GM23338 (cell line): ENCODE measurements at regions not wholly inside any gene's neighbourhood (a gene's known extent, or its start where the extent isn't known, plus 50 kb on each side); places are given as distances from the start of the nearest gene placed in this dataset.

ENCODE experiments used
- ATAC-seq: fragments of 200-7000 bp; cut with Tn5 transposase; 3 replicates; pipeline ENCODE4 v1.9.1; 2020
- DNase-seq: peaks from one replicate; pipeline ENCODE4 v3.0.0-alpha.2; 2015; ENCODE audit warnings: low spot score
- H2AFZ ChIP-seq: fragments of 200-600 bp; sonication (generic); 2 replicates; pipeline ENCODE4 v1.8.0; 2016; ENCODE audit warnings: antibody characterized with exemption, mild to moderate bottlenecking, moderate library complexity
- H3F3A ChIP-seq: fragments of 200-600 bp; sonication (generic); replicated peaks from 2 replicates; pipeline ENCODE4 v1.8.0; 2017; ENCODE audit warnings: antibody characterized with exemption, mixed run types, low read depth
- H3K27ac ChIP-seq: fragments of 200-600 bp; sonication (generic); 2 replicates; pipeline ENCODE4 v1.6.1; 2016; ENCODE audit warnings: low read depth
- H3K27me3 ChIP-seq: fragments of 200-600 bp; sonication (generic); 2 replicates; pipeline ENCODE4 v1.8.0; 2016; ENCODE audit warnings: mild to moderate bottlenecking, mixed run types, moderate library complexity; ENCODE audit not compliant: insufficient read depth
- H3K36me3 ChIP-seq: fragments of 200-600 bp; sonication (generic); 2 replicates; pipeline ENCODE4 v1.8.0; 2016; ENCODE audit warnings: mild to moderate bottlenecking; ENCODE audit not compliant: insufficient read depth
- H3K4me1 ChIP-seq: fragments of 200-600 bp; sonication (generic); 2 replicates; pipeline ENCODE4 v1.8.0; 2016; ENCODE audit warnings: mild to moderate bottlenecking, moderate library complexity; ENCODE audit not compliant: insufficient read depth
- H3K4me2 ChIP-seq: fragments of 200-600 bp; sonication (generic); 2 replicates; pipeline ENCODE4 v1.7.1; 2017; ENCODE audit warnings: mixed run types
- H3K4me3 ChIP-seq: fragments of 200-600 bp; sonication (generic); 2 replicates; pipeline ENCODE4 v1.6.1; 2016; ENCODE audit warnings: mixed run types
- H3K79me2 ChIP-seq: fragments of 200-600 bp; sonication (generic); replicated peaks from 2 replicates; pipeline ENCODE4 v1.8.0; 2017; ENCODE audit warnings: mild to moderate bottlenecking; ENCODE audit not compliant: insufficient read depth
- H3K9me2 ChIP-seq: fragments of 200-600 bp; sonication (generic); 2 replicates; pipeline ENCODE4 v1.8.0; 2017; ENCODE audit not compliant: insufficient read depth
- H4K20me1 ChIP-seq: fragments of 200-600 bp; sonication (generic); replicated peaks from 2 replicates; pipeline ENCODE4 v1.8.0; 2017; ENCODE audit warnings: mild to moderate bottlenecking; ENCODE audit not compliant: insufficient read depth
- H3K27ac Mint-ChIP-seq: 2 replicates; pipeline ENCODE4 v1.8.0; 2020; ENCODE audit warnings: inconsistent platforms, mild to moderate bottlenecking, moderate library complexity, mixed read lengths
- H3K27me3 Mint-ChIP-seq: 3 replicates; pipeline ENCODE4 v1.8.0; 2022; ENCODE audit warnings: low read depth, mild to moderate bottlenecking, moderate library complexity, mixed read lengths, inconsistent platforms; ENCODE audit not compliant: insufficient read depth, poor library complexity
- H3K36me3 Mint-ChIP-seq: 3 replicates; pipeline ENCODE4 v1.8.0; 2021; ENCODE audit warnings: low read depth, mild to moderate bottlenecking, inconsistent platforms, moderate library complexity, mixed read lengths
- H3K4me1 Mint-ChIP-seq: 3 replicates; pipeline ENCODE4 v1.8.0; 2020; ENCODE audit warnings: mild to moderate bottlenecking, inconsistent platforms, mixed read lengths
- H3K4me3 Mint-ChIP-seq: 3 replicates; pipeline ENCODE4 v1.8.0; 2021; ENCODE audit warnings: moderate library complexity, mild to moderate bottlenecking, inconsistent platforms, mixed read lengths
- H3K9me3 Mint-ChIP-seq: 3 replicates; pipeline ENCODE4 v1.8.0; 2020; ENCODE audit warnings: moderate library complexity, mild to moderate bottlenecking, inconsistent platforms, mixed read lengths
- CREB1 ChIP-seq: fragments of 250-450 bp; sonication (Bioruptor Pico); IDR thresholded peaks from 2 replicates; pipeline ENCODE4 v1.5.0; 2020; ENCODE audit warnings: low read depth, mild to moderate bottlenecking, moderate library complexity
- CTCF ChIP-seq, 2 experiments: fragments of 200-600 bp in 1 of 2; sonication (generic) in 1 of 2; conservative IDR thresholded peaks; 2 replicates each; pipeline versions ENCODE4 v1.5.1 to v1.6.1; 2016 to 2017; ENCODE audit warnings: antibody characterized with exemption in 2 of 2, low read depth in 2 of 2, mild to moderate bottlenecking in 2 of 2, moderate library complexity in 1 of 2
- ETS1 ChIP-seq: IDR thresholded peaks from 2 replicates; pipeline ENCODE4 v1.6.1; 2016; ENCODE audit warnings: antibody characterized with exemption
- EZH2 ChIP-seq: fragments of 200-600 bp; sonication (generic); IDR thresholded peaks from one replicate; pipeline ENCODE4 v1.8.0; 2017; ENCODE audit warnings: antibody characterized with exemption, mild to moderate bottlenecking, low read depth; ENCODE audit not compliant: unreplicated experiment
- EZH2phosphoT487 ChIP-seq: fragments of 200-600 bp; sonication (generic); IDR thresholded peaks from one replicate; pipeline ENCODE4 v1.8.1; 2018; ENCODE audit warnings: antibody characterized with exemption; ENCODE audit not compliant: unreplicated experiment
- JUNB ChIP-seq: IDR thresholded peaks from one replicate; pipeline ENCODE4 v1.6.1; 2016; ENCODE audit warnings: antibody characterized with exemption; ENCODE audit not compliant: unreplicated experiment
- NANOG ChIP-seq: IDR thresholded peaks from 2 replicates; pipeline ENCODE4 v1.6.1; 2016; ENCODE audit warnings: antibody characterized with exemption, borderline replicate concordance
- POLR2AphosphoS5 ChIP-seq: IDR thresholded peaks from 2 replicates; pipeline ENCODE4 v1.6.1; 2016; ENCODE audit warnings: antibody characterized with exemption, low read depth
- STAT1 ChIP-seq: IDR thresholded peaks from one replicate; pipeline ENCODE4 v1.6.1; 2016; ENCODE audit warnings: antibody characterized with exemption; ENCODE audit not compliant: unreplicated experiment
- ZNF114 ChIP-seq: fragments of 250-450 bp; sonication (Bioruptor Pico); IDR thresholded peaks from 2 replicates; pipeline ENCODE4 v1.5.0; 2020; ENCODE audit warnings: mild to moderate bottlenecking, moderate library complexity
- ZNF331 ChIP-seq: fragments of 250-450 bp; sonication (Bioruptor Pico); IDR thresholded peaks from 2 replicates; pipeline ENCODE4 v1.5.0; 2020; ENCODE audit warnings: low read depth, mild to moderate bottlenecking, moderate library complexity
- TF ChIP-seq, protein P1 (sequence below): IDR thresholded peaks from one replicate; pipeline ENCODE4 v1.6.1; 2018; ENCODE audit warnings: antibody characterized with exemption; ENCODE audit not compliant: unreplicated experiment
- TF ChIP-seq, protein P2 (sequence below): fragments of 250-450 bp; sonication (Bioruptor Pico); IDR thresholded peaks from 2 replicates; pipeline ENCODE4 v1.5.0; 2020; ENCODE audit warnings: mild to moderate bottlenecking, moderate library complexity

- H3K79me2 ChIP-seq: no peaks in the 10 kb centered on the region
- no peak for TF ChIP-seq NANOG
- no peak for TF ChIP-seq EZH2phosphoT487
- TF ChIP-seq ETS1: no peak
- TF ChIP-seq ZNF331 (CRISPR knock-in tag): no peak
- TF ChIP-seq CREB1 (CRISPR knock-in tag): no peak
- TF ChIP-seq STAT1: no peak
- TF ChIP-seq JUNB: no peak
- TF ChIP-seq ZNF114: no peak
- TF ChIP-seq, protein P1, sequence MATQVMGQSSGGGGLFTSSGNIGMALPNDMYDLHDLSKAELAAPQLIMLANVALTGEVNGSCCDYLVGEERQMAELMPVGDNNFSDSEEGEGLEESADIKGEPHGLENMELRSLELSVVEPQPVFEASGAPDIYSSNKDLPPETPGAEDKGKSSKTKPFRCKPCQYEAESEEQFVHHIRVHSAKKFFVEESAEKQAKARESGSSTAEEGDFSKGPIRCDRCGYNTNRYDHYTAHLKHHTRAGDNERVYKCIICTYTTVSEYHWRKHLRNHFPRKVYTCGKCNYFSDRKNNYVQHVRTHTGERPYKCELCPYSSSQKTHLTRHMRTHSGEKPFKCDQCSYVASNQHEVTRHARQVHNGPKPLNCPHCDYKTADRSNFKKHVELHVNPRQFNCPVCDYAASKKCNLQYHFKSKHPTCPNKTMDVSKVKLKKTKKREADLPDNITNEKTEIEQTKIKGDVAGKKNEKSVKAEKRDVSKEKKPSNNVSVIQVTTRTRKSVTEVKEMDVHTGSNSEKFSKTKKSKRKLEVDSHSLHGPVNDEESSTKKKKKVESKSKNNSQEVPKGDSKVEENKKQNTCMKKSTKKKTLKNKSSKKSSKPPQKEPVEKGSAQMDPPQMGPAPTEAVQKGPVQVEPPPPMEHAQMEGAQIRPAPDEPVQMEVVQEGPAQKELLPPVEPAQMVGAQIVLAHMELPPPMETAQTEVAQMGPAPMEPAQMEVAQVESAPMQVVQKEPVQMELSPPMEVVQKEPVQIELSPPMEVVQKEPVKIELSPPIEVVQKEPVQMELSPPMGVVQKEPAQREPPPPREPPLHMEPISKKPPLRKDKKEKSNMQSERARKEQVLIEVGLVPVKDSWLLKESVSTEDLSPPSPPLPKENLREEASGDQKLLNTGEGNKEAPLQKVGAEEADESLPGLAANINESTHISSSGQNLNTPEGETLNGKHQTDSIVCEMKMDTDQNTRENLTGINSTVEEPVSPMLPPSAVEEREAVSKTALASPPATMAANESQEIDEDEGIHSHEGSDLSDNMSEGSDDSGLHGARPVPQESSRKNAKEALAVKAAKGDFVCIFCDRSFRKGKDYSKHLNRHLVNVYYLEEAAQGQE: no peak
- no peak for TF ChIP-seq EZH2
- TF ChIP-seq, protein P2, sequence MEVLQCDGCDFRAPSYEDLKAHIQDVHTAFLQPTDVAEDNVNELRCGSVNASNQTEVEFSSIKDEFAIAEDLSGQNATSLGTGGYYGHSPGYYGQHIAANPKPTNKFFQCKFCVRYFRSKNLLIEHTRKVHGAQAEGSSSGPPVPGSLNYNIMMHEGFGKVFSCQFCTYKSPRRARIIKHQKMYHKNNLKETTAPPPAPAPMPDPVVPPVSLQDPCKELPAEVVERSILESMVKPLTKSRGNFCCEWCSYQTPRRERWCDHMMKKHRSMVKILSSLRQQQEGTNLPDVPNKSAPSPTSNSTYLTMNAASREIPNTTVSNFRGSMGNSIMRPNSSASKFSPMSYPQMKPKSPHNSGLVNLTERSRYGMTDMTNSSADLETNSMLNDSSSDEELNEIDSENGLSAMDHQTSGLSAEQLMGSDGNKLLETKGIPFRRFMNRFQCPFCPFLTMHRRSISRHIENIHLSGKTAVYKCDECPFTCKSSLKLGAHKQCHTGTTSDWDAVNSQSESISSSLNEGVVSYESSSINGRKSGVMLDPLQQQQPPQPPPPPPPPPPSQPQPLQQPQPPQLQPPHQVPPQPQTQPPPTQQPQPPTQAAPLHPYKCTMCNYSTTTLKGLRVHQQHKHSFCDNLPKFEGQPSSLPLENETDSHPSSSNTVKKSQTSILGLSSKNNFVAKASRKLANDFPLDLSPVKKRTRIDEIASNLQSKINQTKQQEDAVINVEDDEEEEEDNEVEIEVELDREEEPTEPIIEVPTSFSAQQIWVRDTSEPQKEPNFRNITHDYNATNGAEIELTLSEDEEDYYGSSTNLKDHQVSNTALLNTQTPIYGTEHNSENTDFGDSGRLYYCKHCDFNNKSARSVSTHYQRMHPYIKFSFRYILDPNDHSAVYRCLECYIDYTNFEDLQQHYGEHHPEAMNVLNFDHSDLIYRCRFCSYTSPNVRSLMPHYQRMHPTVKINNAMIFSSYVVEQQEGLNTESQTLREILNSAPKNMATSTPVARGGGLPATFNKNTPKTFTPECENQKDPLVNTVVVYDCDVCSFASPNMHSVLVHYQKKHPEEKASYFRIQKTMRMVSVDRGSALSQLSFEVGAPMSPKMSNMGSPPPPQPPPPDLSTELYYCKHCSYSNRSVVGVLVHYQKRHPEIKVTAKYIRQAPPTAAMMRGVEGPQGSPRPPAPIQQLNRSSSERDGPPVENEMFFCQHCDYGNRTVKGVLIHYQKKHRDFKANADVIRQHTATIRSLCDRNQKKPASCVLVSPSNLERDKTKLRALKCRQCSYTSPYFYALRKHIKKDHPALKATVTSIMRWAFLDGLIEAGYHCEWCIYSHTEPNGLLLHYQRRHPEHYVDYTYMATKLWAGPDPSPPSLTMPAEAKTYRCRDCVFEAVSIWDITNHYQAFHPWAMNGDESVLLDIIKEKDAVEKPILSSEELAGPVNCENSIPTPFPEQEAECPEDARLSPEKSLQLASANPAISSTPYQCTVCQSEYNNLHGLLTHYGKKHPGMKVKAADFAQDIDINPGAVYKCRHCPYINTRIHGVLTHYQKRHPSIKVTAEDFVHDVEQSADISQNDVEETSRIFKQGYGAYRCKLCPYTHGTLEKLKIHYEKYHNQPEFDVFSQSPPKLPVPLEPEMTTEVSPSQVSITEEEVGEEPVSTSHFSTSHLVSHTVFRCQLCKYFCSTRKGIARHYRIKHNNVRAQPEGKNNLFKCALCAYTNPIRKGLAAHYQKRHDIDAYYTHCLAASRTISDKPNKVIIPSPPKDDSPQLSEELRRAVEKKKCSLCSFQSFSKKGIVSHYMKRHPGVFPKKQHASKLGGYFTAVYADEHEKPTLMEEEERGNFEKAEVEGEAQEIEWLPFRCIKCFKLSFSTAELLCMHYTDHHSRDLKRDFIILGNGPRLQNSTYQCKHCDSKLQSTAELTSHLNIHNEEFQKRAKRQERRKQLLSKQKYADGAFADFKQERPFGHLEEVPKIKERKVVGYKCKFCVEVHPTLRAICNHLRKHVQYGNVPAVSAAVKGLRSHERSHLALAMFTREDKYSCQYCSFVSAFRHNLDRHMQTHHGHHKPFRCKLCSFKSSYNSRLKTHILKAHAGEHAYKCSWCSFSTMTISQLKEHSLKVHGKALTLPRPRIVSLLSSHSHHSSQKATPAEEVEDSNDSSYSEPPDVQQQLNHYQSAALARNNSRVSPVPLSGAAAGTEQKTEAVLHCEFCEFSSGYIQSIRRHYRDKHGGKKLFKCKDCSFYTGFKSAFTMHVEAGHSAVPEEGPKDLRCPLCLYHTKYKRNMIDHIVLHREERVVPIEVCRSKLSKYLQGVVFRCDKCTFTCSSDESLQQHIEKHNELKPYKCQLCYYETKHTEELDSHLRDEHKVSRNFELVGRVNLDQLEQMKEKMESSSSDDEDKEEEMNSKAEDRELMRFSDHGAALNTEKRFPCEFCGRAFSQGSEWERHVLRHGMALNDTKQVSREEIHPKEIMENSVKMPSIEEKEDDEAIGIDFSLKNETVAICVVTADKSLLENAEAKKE: no peak
- TF ChIP-seq CTCF (conservative IDR thresholded peaks at IDR 0.05; ENCODE audit: low read depth in 2 of 2): no peak
- no peak for TF ChIP-seq POLR2AphosphoS5
- no peak overlapping the region for H3K27ac ChIP-seq
- Mint-ChIP-seq H3K4me3 (no peak overlapping the region), H3K36me3 (no peaks in the 10 kb centered on the region; the same call in 2 of the 3 replicates), H3K27me3 (peaks cover 1% of the 10 kb centered on the region), H3K4me1 (peaks cover 42% of the 10 kb centered on the region), H3K27ac (no peak overlapping the region), H3K9me3 (no peaks in the 10 kb centered on the region)
- H3K4me2 ChIP-seq: no peak overlapping the region
- peaks cover 33% of the 10 kb centered on the region for H3K4me1 ChIP-seq
- no peaks in the 10 kb centered on the region for H4K20me1 ChIP-seq
- no peak for DNase-seq
- no peaks in the 10 kb centered on the region for H3K36me3 ChIP-seq
- ATAC-seq: no peak
- no peak overlapping the region for H2AFZ ChIP-seq
- H3K9me2 ChIP-seq: no peaks in the 10 kb centered on the region; the same call in none of the 2 replicates
- no peaks in the 10 kb centered on the region for H3K27me3 ChIP-seq
- no peaks in the 10 kb centered on the region for H3F3A ChIP-seq
- no peak overlapping the region for H3K4me3 ChIP-seq
These were observed 162.2 kb upstream of the MEIS1 start for GRCh38 chr2:66272751-66273150.
